ENCODE measurements at regions not wholly inside any gene's neighbourhood (a gene's known extent, or its start where the extent isn't known, plus 50 kb on each side); places are given as distances from the start of the nearest gene placed in this dataset.

- Histone ChIP-seq H3K4me3 (ENCODE audit: low read depth in 1 of 2, low read length in 2 of 2) (no peak overlapping the region), H3K4me1 (ENCODE audit: insufficient read depth, low read length) (no peaks in the 10 kb centered on the region), H3K36me3 (ENCODE audit: insufficient read depth, low read length) (no peaks in the 10 kb centered on the region), H3K4me2 (ENCODE audit: insufficient read depth, low read length) (no peak overlapping the region), H3K27me3 (ENCODE audit: insufficient read depth, low read length, poor library complexity) (no peaks in the 10 kb centered on the region), H4K20me1 (ENCODE audit: insufficient read depth, low read length) (no peaks in the 10 kb centered on the region), H3K9ac (ENCODE audit: low read depth, low read length) (no peak overlapping the region), H2AFZ (ENCODE audit: low read depth, low read length) (no peak overlapping the region), H3K27ac (ENCODE audit: low read length) (no peak overlapping the region), H3K9me3 (ENCODE audit: insufficient read depth, low read length, severe bottlenecking) (no peaks in the 10 kb centered on the region), H3K79me2 (ENCODE audit: insufficient read depth, low read length) (no peaks in the 10 kb centered on the region)
- ATAC-seq (ENCODE audit: insufficient read depth, low read depth), result no peak
- TF ChIP-seq EZH2 (IDR thresholded peaks at IDR 0.05; ENCODE audit: borderline replicate concordance, low read depth, low read length, severe bottlenecking), result no peak
- TF ChIP-seq CTCF (IDR thresholded peaks at IDR 0.05; ENCODE audit: borderline replicate concordance, extremely low read depth, low read length, poor library complexity, severe bottlenecking), result no peak
- no peak for DNase-seq
Measured at GRCh38 chr1:106897976-106898375, 158.5 kb upstream of the PRMT6 start.

- TF ChIP-seq CTCF (IDR thresholded peaks at IDR 0.05; ENCODE audit: borderline replicate concordance, extremely low read depth, low read length, poor library complexity, severe bottlenecking), result no peak
- TF ChIP-seq EZH2 (IDR thresholded peaks at IDR 0.05; ENCODE audit: borderline replicate concordance, low read depth, low read length, severe bottlenecking), result no peak
- ATAC-seq (ENCODE audit: insufficient read depth, low read depth) (no peak), DNase-seq (no peak)
- Histone ChIP-seq H3K9ac (ENCODE audit: low read depth, low read length) (no peak overlapping the region), H4K20me1 (ENCODE audit: insufficient read depth, low read length) (no peaks in the 10 kb centered on the region), H3K9me3 (ENCODE audit: insufficient read depth, low read length, severe bottlenecking) (no peaks in the 10 kb centered on the region), H3K27ac (ENCODE audit: low read length) (no peak overlapping the region), H3K4me2 (ENCODE audit: insufficient read depth, low read length) (no peak overlapping the region), H3K79me2 (ENCODE audit: insufficient read depth, low read length) (no peaks in the 10 kb centered on the region), H3K27me3 (ENCODE audit: insufficient read depth, low read length, poor library complexity) (no peaks in the 10 kb centered on the region), H3K4me1 (ENCODE audit: insufficient read depth, low read length) (no peaks in the 10 kb centered on the region), H3K36me3 (ENCODE audit: insufficient read depth, low read length) (no peaks in the 10 kb centered on the region), H2AFZ (ENCODE audit: low read depth, low read length) (no peak overlapping the region), H3K4me3 (ENCODE audit: low read depth in 1 of 2, low read length in 2 of 2) (no peak overlapping the region)
Measured at GRCh38 chr1:106899644-106900043, 156.8 kb upstream of the PRMT6 start.

- Histone ChIP-seq H2AFZ (ENCODE audit: low read depth, low read length) (no peak overlapping the region), H4K20me1 (ENCODE audit: insufficient read depth, low read length) (no peaks in the 10 kb centered on the region), H3K79me2 (ENCODE audit: insufficient read depth, low read length) (no peaks in the 10 kb centered on the region), H3K4me3 (ENCODE audit: low read depth in 1 of 2, low read length in 2 of 2) (no peak overlapping the region), H3K4me2 (ENCODE audit: insufficient read depth, low read length) (no peak overlapping the region), H3K27me3 (ENCODE audit: insufficient read depth, low read length, poor library complexity) (no peaks in the 10 kb centered on the region), H3K4me1 (ENCODE audit: insufficient read depth, low read length) (no peaks in the 10 kb centered on the region), H3K9me3 (ENCODE audit: insufficient read depth, low read length, severe bottlenecking) (peaks cover 3% of the 10 kb centered on the region), H3K36me3 (ENCODE audit: insufficient read depth, low read length) (no peaks in the 10 kb centered on the region), H3K27ac (ENCODE audit: low read length) (no peak overlapping the region), H3K9ac (ENCODE audit: low read depth, low read length) (no peak overlapping the region)
- DNase-seq (no peak), ATAC-seq (ENCODE audit: insufficient read depth, low read depth) (no peak)
- TF ChIP-seq EZH2 (IDR thresholded peaks at IDR 0.05; ENCODE audit: borderline replicate concordance, low read depth, low read length, severe bottlenecking), result no peak
- no peak for TF ChIP-seq CTCF (IDR thresholded peaks at IDR 0.05; ENCODE audit: borderline replicate concordance, extremely low read depth, low read length, poor library complexity, severe bottlenecking)
Measured at GRCh38 chr1:106907795-106908194, 148.7 kb upstream of the PRMT6 start.

GRCh38 chr1:106908689-106909088 is 147.8 kb upstream of the PRMT6 start:
- Histone ChIP-seq H3K27ac (ENCODE audit: low read length) (no peak overlapping the region), H2AFZ (ENCODE audit: low read depth, low read length) (no peak overlapping the region), H3K9me3 (ENCODE audit: insufficient read depth, low read length, severe bottlenecking) (peaks cover 3% of the 10 kb centered on the region), H4K20me1 (ENCODE audit: insufficient read depth, low read length) (no peaks in the 10 kb centered on the region), H3K4me2 (ENCODE audit: insufficient read depth, low read length) (no peak overlapping the region), H3K4me1 (ENCODE audit: insufficient read depth, low read length) (no peaks in the 10 kb centered on the region), H3K27me3 (ENCODE audit: insufficient read depth, low read length, poor library complexity) (no peaks in the 10 kb centered on the region), H3K4me3 (ENCODE audit: low read depth in 1 of 2, low read length in 2 of 2) (no peak overlapping the region), H3K79me2 (ENCODE audit: insufficient read depth, low read length) (no peaks in the 10 kb centered on the region), H3K36me3 (ENCODE audit: insufficient read depth, low read length) (no peaks in the 10 kb centered on the region), H3K9ac (ENCODE audit: low read depth, low read length) (no peak overlapping the region)
- TF ChIP-seq EZH2 (IDR thresholded peaks at IDR 0.05; ENCODE audit: borderline replicate concordance, low read depth, low read length, severe bottlenecking), result no peak
- TF ChIP-seq CTCF (IDR thresholded peaks at IDR 0.05; ENCODE audit: borderline replicate concordance, extremely low read depth, low read length, poor library complexity, severe bottlenecking), result no peak
- DNase-seq, result no peak
- no peak for ATAC-seq (ENCODE audit: insufficient read depth, low read depth)
